ENCODE measurements at regions not wholly inside any gene's neighbourhood (a gene's known extent, or its start where the extent isn't known, plus 50 kb on each side); places are given as distances from the start of the nearest gene placed in this dataset.
"Not testable (repeated sequence)": the region's sequence is repeated elsewhere in the genome, so short reads cannot be mapped to it uniquely, and the experiment has no call there.

- ATAC-seq, result no peak
- TF ChIP-seq ESRRG (CRISPR knock-in tag; IDR thresholded peaks at IDR 0.05) (no peak), TCF4 (CRISPR knock-in tag; IDR thresholded peaks at IDR 0.05; ENCODE audit: borderline replicate concordance) (no peak), ZNF565 (CRISPR knock-in tag; conservative IDR thresholded peaks at IDR 0.05; ENCODE audit: low read depth) (no peak), ZNF70 (CRISPR knock-in tag; IDR thresholded peaks at IDR 0.05) (no peak), BACH2 (CRISPR knock-in tag; IDR thresholded peaks at IDR 0.05; ENCODE audit: borderline replicate concordance) (no peak), RARB (CRISPR knock-in tag; IDR thresholded peaks at IDR 0.05) (no peak), TSHZ2 (CRISPR knock-in tag; IDR thresholded peaks at IDR 0.05) (no peak), ZC3H10 (CRISPR knock-in tag; IDR thresholded peaks at IDR 0.05) (no peak), ZNF8 (CRISPR knock-in tag; IDR thresholded peaks at IDR 0.05) (no peak), CSRNP3 (CRISPR knock-in tag; IDR thresholded peaks at IDR 0.05) (no peak), ISL1 (CRISPR knock-in tag; IDR thresholded peaks at IDR 0.05) (no peak), TOX (CRISPR knock-in tag; IDR thresholded peaks at IDR 0.05; ENCODE audit: borderline replicate concordance) (no peak), ZFP30 (CRISPR knock-in tag; IDR thresholded peaks at IDR 0.05) (no peak)
These were observed 101.8 kb upstream of the SYNCRIP start for GRCh38 chr6:85744433-85744970.

- ATAC-seq, result no peak
- TF ChIP-seq TOX (CRISPR knock-in tag; IDR thresholded peaks at IDR 0.05; ENCODE audit: borderline replicate concordance) (no peak), TCF4 (CRISPR knock-in tag; IDR thresholded peaks at IDR 0.05; ENCODE audit: borderline replicate concordance) (no peak), RARB (CRISPR knock-in tag; IDR thresholded peaks at IDR 0.05) (no peak), ISL1 (CRISPR knock-in tag; IDR thresholded peaks at IDR 0.05) (no peak), ZFP30 (CRISPR knock-in tag; IDR thresholded peaks at IDR 0.05) (no peak)
These were observed 83.5 kb upstream of the SYNCRIP start for GRCh38 chr6:85726206-85726605.

- ATAC-seq, result no peak
- peak; percentile 66 for TF ChIP-seq ZNF8 (CRISPR knock-in tag; IDR thresholded peaks at IDR 0.05)
- TF ChIP-seq PPARA (CRISPR knock-in tag; IDR thresholded peaks at IDR 0.05; ENCODE audit: borderline replicate concordance), result no peak
These were observed 73.1 kb upstream of the SYNCRIP start for GRCh38 chr6:85715797-85716196.

GRCh38 chr6:85714893-85715530, 72.3 kb upstream of the SYNCRIP start:
- no peak for ATAC-seq
- TF ChIP-seq TSHZ2 (CRISPR knock-in tag; IDR thresholded peaks at IDR 0.05), result no peak
- no peak for TF ChIP-seq GLIS3 (CRISPR knock-in tag; IDR thresholded peaks at IDR 0.05)
- TF ChIP-seq ZNF70 (CRISPR knock-in tag; IDR thresholded peaks at IDR 0.05), result no peak
- TF ChIP-seq RARB (CRISPR knock-in tag; IDR thresholded peaks at IDR 0.05), result no peak
- no peak for TF ChIP-seq TCF4 (CRISPR knock-in tag; IDR thresholded peaks at IDR 0.05; ENCODE audit: borderline replicate concordance)
- no peak for TF ChIP-seq ISL1 (CRISPR knock-in tag; IDR thresholded peaks at IDR 0.05)
- no peak for TF ChIP-seq CSDC2 (CRISPR knock-in tag; IDR thresholded peaks at IDR 0.05)

GRCh38 chr6:85712346-85712745, 69.7 kb upstream of the SYNCRIP start:
- TF ChIP-seq GLIS3 (CRISPR knock-in tag; IDR thresholded peaks at IDR 0.05), result no peak
- TF ChIP-seq CSDC2 (CRISPR knock-in tag; IDR thresholded peaks at IDR 0.05), result no peak
- TF ChIP-seq ZFP30 (CRISPR knock-in tag; IDR thresholded peaks at IDR 0.05), result no peak
- no peak for TF ChIP-seq PATZ1 (CRISPR knock-in tag; IDR thresholded peaks at IDR 0.05; ENCODE audit: borderline replicate concordance)
- no peak for TF ChIP-seq ISL1 (CRISPR knock-in tag; IDR thresholded peaks at IDR 0.05)
- TF ChIP-seq BACH2 (CRISPR knock-in tag; IDR thresholded peaks at IDR 0.05; ENCODE audit: borderline replicate concordance), result no peak
- no peak for TF ChIP-seq ZNF8 (CRISPR knock-in tag; IDR thresholded peaks at IDR 0.05)
- ATAC-seq, result no peak

- not testable (repeated sequence) for ATAC-seq
These were observed 64.9 kb upstream of the SYNCRIP start for GRCh38 chr6:85707515-85708145.

Measured in SK-N-SH treated with all-trans-retinoic acid at 6 μM for 48 hours (cell line).